ENCODE measurements at regions not wholly inside any gene's neighbourhood (a gene's known extent, or its start where the extent isn't known, plus 50 kb on each side); places are given as distances from the start of the nearest gene placed in this dataset.

DNA sequence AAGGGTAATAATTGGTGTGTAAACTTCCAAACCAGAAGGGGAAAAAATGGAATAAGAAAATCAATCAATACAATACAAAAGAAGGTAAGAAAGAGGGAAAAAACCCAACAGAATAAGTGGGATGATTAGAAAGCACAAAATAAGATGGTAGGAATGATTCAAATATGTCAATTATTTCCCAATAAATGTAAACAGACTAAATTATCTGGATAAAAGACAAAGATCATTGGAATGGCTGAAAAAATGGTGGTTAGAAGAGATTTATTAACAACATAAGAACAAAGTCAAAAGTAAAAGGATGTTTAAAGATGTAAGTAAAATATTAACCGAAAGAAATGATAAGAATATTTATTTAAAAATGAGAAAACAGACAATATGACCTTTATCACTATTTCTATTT lies 103.5 kb upstream of the YWHAQ start:
- TF ChIP-seq LEF1 (IDR thresholded peaks at IDR 0.05; ENCODE audit: borderline replicate concordance) (no peak), HDGF (IDR thresholded peaks at IDR 0.05; ENCODE audit: borderline replicate concordance) (no peak), SP1 (IDR thresholded peaks at IDR 0.05) (no peak), FOXA1 (IDR thresholded peaks at IDR 0.05) (no peak), ELF4 (IDR thresholded peaks at IDR 0.05) (no peak), L3MBTL2 (conservative IDR thresholded peaks at IDR 0.05) (no peak), NFRKB (IDR thresholded peaks at IDR 0.05) (no peak), BHLHE40 (IDR thresholded peaks at IDR 0.05; ENCODE audit: borderline replicate concordance) (no peak), PKNOX1 (IDR thresholded peaks at IDR 0.05) (no peak), SUZ12 (IDR thresholded peaks at IDR 0.05) (no peak), FOXM1 (IDR thresholded peaks at IDR 0.05; ENCODE audit: borderline replicate concordance) (no peak)

Data from HEK293T (cell line).